Mesendoderm (in vitro differentiated cells): ENCODE measurements at regions not wholly inside any gene's neighbourhood (a gene's known extent, or its start where the extent isn't known, plus 50 kb on each side); places are given as distances from the start of the nearest gene placed in this dataset.

Experiments used
- DNase-seq: peaks from one replicate; pipeline ENCODE4 v3.0.0; 2013
- H2AK5ac ChIP-seq: 2 replicates; pipeline ENCODE4 v1.6.1; 2013; ENCODE audit warnings: low read length, inconsistent platforms
- H2BK120ac ChIP-seq: 2 replicates; pipeline ENCODE4 v1.6.1; 2013; ENCODE audit warnings: low read depth, mild to moderate bottlenecking, low read length, moderate library complexity, mixed read lengths
- H2BK15ac ChIP-seq: replicated peaks from 2 replicates; pipeline ENCODE4 v1.6.1; 2013; ENCODE audit warnings: low read depth, mild to moderate bottlenecking, moderate library complexity
- H2BK5ac ChIP-seq: 2 replicates; pipeline ENCODE4 v1.6.1; 2013; ENCODE audit warnings: low read length, inconsistent platforms
- H3K18ac ChIP-seq: 2 replicates; pipeline ENCODE4 v1.6.1; 2013; ENCODE audit warnings: mild to moderate bottlenecking, low read length, mixed read lengths
- H3K23ac ChIP-seq: one replicate; pipeline ENCODE4 v1.6.1; 2013; ENCODE audit warnings: low read length
- H3K27ac ChIP-seq: 2 replicates; pipeline ENCODE4 v1.5.1; 2013; ENCODE audit warnings: low read depth, mild to moderate bottlenecking, inconsistent platforms, low read length, moderate library complexity
- H3K27me3 ChIP-seq: 2 replicates; pipeline ENCODE4 v1.6.1; 2013; ENCODE audit warnings: low read length, control low read depth, mild to moderate bottlenecking, inconsistent platforms; ENCODE audit not compliant: insufficient read depth, poor library complexity
- H3K36me3 ChIP-seq: 2 replicates; pipeline ENCODE4 v1.6.1; 2013; ENCODE audit warnings: low read length, inconsistent platforms; ENCODE audit not compliant: control insufficient read depth, insufficient read depth
- H3K4ac ChIP-seq: one replicate; pipeline ENCODE4 v1.6.1; 2013; ENCODE audit warnings: low read depth, mild to moderate bottlenecking, low read length, moderate library complexity
- H3K4me1 ChIP-seq: 2 replicates; pipeline ENCODE4 v1.6.1; 2013; ENCODE audit warnings: low read depth, low read length, inconsistent platforms; ENCODE audit not compliant: control insufficient read depth
- H3K4me2 ChIP-seq: 2 replicates; pipeline ENCODE4 v1.6.1; 2013; ENCODE audit warnings: low read length
- H3K4me3 ChIP-seq: 2 replicates; pipeline ENCODE4 v1.5.1; 2013; ENCODE audit warnings: mild to moderate bottlenecking, low read length
- H3K56ac ChIP-seq: one replicate; pipeline ENCODE4 v1.6.1; 2013; ENCODE audit warnings: low read length
- H3K79me1 ChIP-seq: 2 replicates; pipeline ENCODE4 v1.6.1; 2013; ENCODE audit warnings: low read length, inconsistent platforms
- H3K79me2 ChIP-seq: 2 replicates; pipeline ENCODE4 v1.6.1; 2013; ENCODE audit warnings: mild to moderate bottlenecking, low read length; ENCODE audit not compliant: control insufficient read depth, insufficient read depth
- H3K9ac ChIP-seq: 2 replicates; pipeline ENCODE4 v1.6.1; 2013; ENCODE audit warnings: low read length, inconsistent platforms
- H4K5ac ChIP-seq: one replicate; pipeline ENCODE4 v1.6.1; 2013; ENCODE audit warnings: low read length
- H4K8ac ChIP-seq: one replicate; pipeline ENCODE4 v1.6.1; 2013; ENCODE audit warnings: low read depth, mild to moderate bottlenecking, control low read depth, low read length, moderate library complexity
- WGBS: extraction: QIAGEN DNeasy Blood & Tissue Kit; methylation state at CpG from one replicate; pipeline ENCODE4 v1.1.7; 2013; ENCODE audit warnings: low lambda C conversion rate, missing lambda C conversion rate; ENCODE audit not compliant: insufficient coverage; ENCODE audit errors: extremely low coverage; 5-methylcytosine and 5-hydroxymethylcytosine counted together

- Histone ChIP-seq H2BK15ac (no peak overlapping the region), H3K79me1 (no peaks in the 10 kb centered on the region), H3K36me3 (no peaks in the 10 kb centered on the region), H3K18ac (no peak overlapping the region), H3K4me2 (no peak overlapping the region), H3K23ac (no peak overlapping the region), H2BK120ac (no peak overlapping the region), H3K4me3 (no peak overlapping the region), H3K4me1 (no peaks in the 10 kb centered on the region), H3K79me2 (no peaks in the 10 kb centered on the region), H2BK5ac (no peak overlapping the region), H3K56ac (no peak overlapping the region), H3K9ac (no peak overlapping the region), H3K27ac (no peak overlapping the region), H4K5ac (no peak overlapping the region), H3K27me3 (no peaks in the 10 kb centered on the region), H2AK5ac (no peak overlapping the region), H4K8ac (no peak overlapping the region), H3K4ac (no peak overlapping the region)
- WGBS: no CpG with 5 or more reads among the region's 1 CpG
- DNase-seq: no peak
Observed at GRCh38 chrX:141989134-141989533, 85.4 kb downstream of the MAGEC1 start.

- Histone ChIP-seq H2AK5ac (no peak overlapping the region), H3K27ac (no peak overlapping the region), H3K4me3 (no peak overlapping the region), H3K36me3 (no peaks in the 10 kb centered on the region), H3K79me1 (no peaks in the 10 kb centered on the region), H3K4me2 (no peak overlapping the region), H3K56ac (no peak overlapping the region), H3K27me3 (no peaks in the 10 kb centered on the region), H4K5ac (no peak overlapping the region), H3K23ac (no peak overlapping the region), H3K4ac (no peak overlapping the region), H3K79me2 (no peaks in the 10 kb centered on the region), H2BK15ac (no peak overlapping the region), H2BK5ac (no peak overlapping the region), H2BK120ac (no peak overlapping the region), H4K8ac (no peak overlapping the region), H3K18ac (no peak overlapping the region), H3K9ac (no peak overlapping the region), H3K4me1 (no peaks in the 10 kb centered on the region)
- no CpG with 5 or more reads among the region's 3 CpGs for WGBS
- no peak for DNase-seq
Observed at GRCh38 chrX:141982296-141982695, 78.6 kb downstream of the MAGEC1 start.

- Histone ChIP-seq H3K79me2 (no peaks in the 10 kb centered on the region), H3K23ac (no peak overlapping the region), H3K56ac (no peak overlapping the region), H2BK120ac (no peak overlapping the region), H3K4me3 (no peak overlapping the region), H3K4me2 (no peak overlapping the region), H3K4me1 (no peaks in the 10 kb centered on the region), H3K27ac (no peak overlapping the region), H2BK5ac (no peak overlapping the region), H3K9ac (no peak overlapping the region), H2AK5ac (no peak overlapping the region), H4K5ac (no peak overlapping the region), H4K8ac (no peak overlapping the region), H3K79me1 (no peaks in the 10 kb centered on the region), H3K36me3 (no peaks in the 10 kb centered on the region), H2BK15ac (no peak overlapping the region), H3K18ac (no peak overlapping the region), H3K27me3 (no peaks in the 10 kb centered on the region), H3K4ac (no peak overlapping the region)
- no CpG with 5 or more reads among the region's 3 CpGs for WGBS
- DNase-seq: no peak
Observed at GRCh38 chrX:141975839-141976238, 72.1 kb downstream of the MAGEC1 start.

GRCh38 chrX:141969706-141970105 lies 66.0 kb downstream of the MAGEC1 start:
- no peaks in the 10 kb centered on the region for H3K79me1 ChIP-seq
- H3K27me3 ChIP-seq: no peaks in the 10 kb centered on the region
- H4K5ac ChIP-seq: no peak overlapping the region
- no peak overlapping the region for H2BK5ac ChIP-seq
- no peak overlapping the region for H3K4me3 ChIP-seq
- H2BK15ac ChIP-seq: no peak overlapping the region
- no peak overlapping the region for H2AK5ac ChIP-seq
- no peaks in the 10 kb centered on the region for H3K36me3 ChIP-seq
- no peak overlapping the region for H3K23ac ChIP-seq
- H3K56ac ChIP-seq: no peak overlapping the region
- H3K27ac ChIP-seq: no peak overlapping the region
- DNase-seq: no peak
- H4K8ac ChIP-seq: no peak overlapping the region
- H3K79me2 ChIP-seq: no peaks in the 10 kb centered on the region
- H3K4ac ChIP-seq: no peak overlapping the region
- H3K18ac ChIP-seq: no peak overlapping the region
- no peaks in the 10 kb centered on the region for H3K4me1 ChIP-seq
- H3K9ac ChIP-seq: no peak overlapping the region
- no peak overlapping the region for H3K4me2 ChIP-seq
- no peak overlapping the region for H2BK120ac ChIP-seq

- Histone ChIP-seq H2BK15ac (no peak overlapping the region), H3K23ac (no peak overlapping the region), H3K79me2 (no peaks in the 10 kb centered on the region), H3K4me2 (no peak overlapping the region), H2BK120ac (no peak overlapping the region), H2AK5ac (no peak overlapping the region), H3K79me1 (no peaks in the 10 kb centered on the region), H4K5ac (no peak overlapping the region), H2BK5ac (no peak overlapping the region), H3K56ac (no peak overlapping the region), H3K4ac (no peak overlapping the region), H3K9ac (no peak overlapping the region), H4K8ac (no peak overlapping the region), H3K4me3 (no peak overlapping the region), H3K27ac (no peak overlapping the region), H3K4me1 (no peaks in the 10 kb centered on the region), H3K18ac (no peak overlapping the region), H3K27me3 (no peaks in the 10 kb centered on the region), H3K36me3 (no peaks in the 10 kb centered on the region)
- peak; percentile 5 for DNase-seq
- no CpG with 5 or more reads among the region's 4 CpGs for WGBS
Observed at GRCh38 chrX:141960578-141960977, 56.9 kb downstream of the MAGEC1 start.
